RWPE2 (cell line): ENCODE measurements at regions not wholly inside any gene's neighbourhood (a gene's known extent, or its start where the extent isn't known, plus 50 kb on each side); places are given as distances from the start of the nearest gene placed in this dataset.

Source experiments
- ATAC-seq: fragments of 200-7000 bp; cut with Tn5 transposase; 3 replicates; pipeline ENCODE4 v1.9.1; 2021; ENCODE audit warnings: low read depth
- DNase-seq: peaks from one replicate; pipeline ENCODE4 v3.0.0-alpha.2; 2020; ENCODE audit warnings: low spot score
- H3K27ac ChIP-seq: fragments of 450-650 bp; 2 replicates; pipeline ENCODE4 v1.5.1; 2017; ENCODE audit warnings: mild to moderate bottlenecking; ENCODE audit not compliant: poor library complexity, severe bottlenecking
- H3K27me3 ChIP-seq: fragments of 250-450 bp; sonication (Bioruptor Pico); 2 replicates; pipeline ENCODE4 v1.5.1; 2021; ENCODE audit warnings: mild to moderate bottlenecking, moderate library complexity; ENCODE audit not compliant: insufficient read depth, poor library complexity, severe bottlenecking
- H3K36me3 ChIP-seq: fragments of 250-450 bp; sonication (Bioruptor Pico); 2 replicates; pipeline ENCODE4 v1.5.1; 2020; ENCODE audit warnings: low read depth, mild to moderate bottlenecking, moderate library complexity
- H3K4me1 ChIP-seq: fragments of 250-450 bp; sonication (Bioruptor Pico); 2 replicates; pipeline ENCODE4 v1.5.1; 2021; ENCODE audit warnings: mild to moderate bottlenecking, moderate library complexity; ENCODE audit not compliant: insufficient read depth, poor library complexity, severe bottlenecking
- H3K4me3 ChIP-seq: fragments of 250-450 bp; sonication (Bioruptor Pico); 2 replicates; pipeline ENCODE4 v1.5.1; 2021; ENCODE audit warnings: mild to moderate bottlenecking, moderate library complexity; ENCODE audit not compliant: severe bottlenecking
- H3K9me3 ChIP-seq: fragments of 250-450 bp; sonication (Bioruptor Pico); 2 replicates; pipeline ENCODE4 v1.5.1; 2021; ENCODE audit warnings: mild to moderate bottlenecking, moderate library complexity; ENCODE audit not compliant: severe bottlenecking
- CTCF ChIP-seq: fragments of 450-650 bp; IDR thresholded peaks from one replicate; pipeline ENCODE4 v1.5.1; 2017; ENCODE audit warnings: mild to moderate bottlenecking, moderate library complexity; ENCODE audit not compliant: poor library complexity, severe bottlenecking

GRCh38 chr5:13498279-13498678, 446.2 kb downstream of the DNAH5 start:
- no peak for TF ChIP-seq CTCF
- DNase-seq (no peak), ATAC-seq (no peak)
- no peak overlapping the region for H3K4me3 ChIP-seq
- H3K9me3 ChIP-seq: no peaks in the 10 kb centered on the region
- no peak overlapping the region for H3K27ac ChIP-seq
- H3K36me3 ChIP-seq: no peaks in the 10 kb centered on the region
- H3K4me1 ChIP-seq: no peaks in the 10 kb centered on the region
- H3K27me3 ChIP-seq: no peaks in the 10 kb centered on the region

GRCh38 chr5:13488254-13488931, 456.1 kb downstream of the DNAH5 start:
- Histone ChIP-seq H3K27ac (no peak overlapping the region), H3K4me3 (no peak overlapping the region), H3K27me3 (no peaks in the 10 kb centered on the region), H3K4me1 (no peaks in the 10 kb centered on the region), H3K36me3 (no peaks in the 10 kb centered on the region), H3K9me3 (peaks cover 1% of the 10 kb centered on the region)
- ATAC-seq (no peak), DNase-seq (no peak)
- TF ChIP-seq CTCF: no peak

- Histone ChIP-seq H3K4me3 (no peak overlapping the region), H3K36me3 (no peaks in the 10 kb centered on the region), H3K27me3 (no peaks in the 10 kb centered on the region), H3K4me1 (peaks cover 20% of the 10 kb centered on the region), H3K9me3 (peaks cover 1% of the 10 kb centered on the region), H3K27ac (no peak overlapping the region)
- TF ChIP-seq CTCF: no peak
- no peak for DNase-seq
- ATAC-seq: peak; percentile 48
Measured at GRCh38 chr5:13480834-13481233, 463.7 kb downstream of the DNAH5 start.

- ATAC-seq: peak; percentile 61
Measured at GRCh38 chr5:13478831-13479465, 465.5 kb downstream of the DNAH5 start.

More at GRCh38 chr5:13478831-13479465, 465.5 kb downstream of the DNAH5 start:
- Histone ChIP-seq H3K27me3 (no peaks in the 10 kb centered on the region), H3K9me3 (no peaks in the 10 kb centered on the region), H3K4me1 (peaks cover 20% of the 10 kb centered on the region), H3K36me3 (no peaks in the 10 kb centered on the region), H3K27ac (no peak overlapping the region), H3K4me3 (no peak overlapping the region)
- DNase-seq: no peak
- TF ChIP-seq CTCF: peak; percentile 95
